T-helper 17 cell (primary cell): ENCODE measurements at regions not wholly inside any gene's neighbourhood (a gene's known extent, or its start where the extent isn't known, plus 50 kb on each side); places are given as distances from the start of the nearest gene placed in this dataset.

Experiments
- ATAC-seq: fragments of 150-1000 bp; cut with Tn5 transposase; 2 replicates; pipeline ENCODE4 v1.10.0; 2021; ENCODE audit warnings: mild to moderate bottlenecking, moderate library complexity
- DNase-seq, 3 donors: peaks; one replicate each; pipeline versions ENCODE4 v3.0.0 to v3.0.0-alpha.2; 2020 to 2021
- H3K9me3 ChIP-seq: one replicate; pipeline ENCODE4 v1.7.0; 2013; ENCODE audit warnings: low read length, mild to moderate bottlenecking; ENCODE audit not compliant: control insufficient read depth, poor library complexity, severe bottlenecking
- H3K27ac Mint-ChIP-seq: one replicate; pipeline ENCODE4 v1.8.0; 2022; ENCODE audit warnings: mild to moderate bottlenecking, moderate library complexity, mixed read lengths
- H3K27me3 Mint-ChIP-seq: one replicate; pipeline ENCODE4 v1.8.0; 2022; ENCODE audit warnings: mixed read lengths
- H3K36me3 Mint-ChIP-seq: one replicate; pipeline ENCODE4 v1.8.0; 2022; ENCODE audit warnings: low read depth, mixed read lengths
- H3K4me1 Mint-ChIP-seq: one replicate; pipeline ENCODE4 v1.8.0; 2022; ENCODE audit warnings: mild to moderate bottlenecking, mixed read lengths
- H3K4me3 Mint-ChIP-seq: one replicate; pipeline ENCODE4 v1.8.0; 2022; ENCODE audit warnings: mild to moderate bottlenecking, moderate library complexity, mixed read lengths

DNA sequence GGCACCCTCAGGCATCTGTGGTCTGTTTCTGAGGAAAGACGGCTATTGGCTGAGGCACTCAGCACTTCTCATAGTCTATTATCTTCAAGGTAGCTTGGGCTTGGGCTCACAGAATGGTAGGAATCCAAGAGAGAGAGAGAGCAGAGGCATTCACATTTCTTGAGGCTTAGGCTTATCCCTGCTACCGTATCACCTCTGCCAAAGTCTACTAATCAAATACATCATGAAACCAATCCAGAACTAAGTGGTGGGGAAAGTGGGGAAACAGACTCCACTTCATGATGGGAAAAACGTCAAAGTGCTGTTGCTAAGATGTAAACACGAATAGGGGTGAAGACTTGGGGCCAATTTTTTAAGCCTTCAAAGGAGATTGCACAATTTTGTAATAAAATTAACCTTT is 271.1 kb upstream of the SEMA3D start:
- H3K4me1 Mint-ChIP-seq = no peaks in the 10 kb centered on the region
- H3K36me3 Mint-ChIP-seq = no peaks in the 10 kb centered on the region
- no peaks in the 10 kb centered on the region for H3K27me3 Mint-ChIP-seq
- no peak for DNase-seq
- no peak overlapping the region for H3K27ac Mint-ChIP-seq
- ATAC-seq = no peak
- H3K9me3 ChIP-seq = peaks cover 3% of the 10 kb centered on the region
- H3K4me3 Mint-ChIP-seq = no peak overlapping the region

GRCh38 chr7:85456254-85456653 is 269.4 kb upstream of the SEMA3D start:
- Mint-ChIP-seq H3K4me1 (no peaks in the 10 kb centered on the region), H3K27me3 (no peaks in the 10 kb centered on the region), H3K4me3 (no peak overlapping the region)

DNA sequence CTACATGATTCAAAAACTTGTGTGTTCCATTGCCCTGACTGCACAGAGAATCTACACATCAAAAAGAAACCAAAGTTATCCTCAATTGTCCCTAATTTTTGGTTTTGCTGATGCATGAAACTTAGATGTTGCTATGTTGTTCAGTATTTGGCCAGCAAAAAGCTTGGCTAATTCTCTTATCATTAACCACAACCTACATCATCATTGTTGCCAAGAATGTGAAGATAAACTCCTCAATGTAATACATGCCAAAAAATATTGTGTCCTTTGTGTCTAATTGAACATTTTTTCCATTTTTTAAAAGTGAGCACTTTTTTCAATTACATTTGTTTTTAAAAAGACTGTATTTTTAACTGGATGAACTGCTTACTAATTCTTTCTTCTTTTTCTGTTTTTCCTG is 268.0 kb upstream of the SEMA3D start:
- Mint-ChIP-seq H3K4me1 (no peaks in the 10 kb centered on the region), H3K36me3 (no peaks in the 10 kb centered on the region), H3K27ac (no peak overlapping the region), H3K27me3 (no peaks in the 10 kb centered on the region), H3K4me3 (no peak overlapping the region)
- H3K9me3 ChIP-seq = peaks cover 3% of the 10 kb centered on the region
- DNase-seq (no peak), ATAC-seq (no peak)

More at GRCh38 chr7:85456254-85456653, 269.4 kb upstream of the SEMA3D start:
- H3K9me3 ChIP-seq = peaks cover 3% of the 10 kb centered on the region
- H3K36me3 Mint-ChIP-seq = no peaks in the 10 kb centered on the region
- H3K27ac Mint-ChIP-seq = no peak overlapping the region
- DNase-seq (no peak), ATAC-seq (no peak)

- no peaks in the 10 kb centered on the region for H3K27me3 Mint-ChIP-seq
- no peaks in the 10 kb centered on the region for H3K4me1 Mint-ChIP-seq
- H3K9me3 ChIP-seq = no peaks in the 10 kb centered on the region
- DNase-seq (no peak), ATAC-seq (no peak)
- no peak overlapping the region for H3K4me3 Mint-ChIP-seq
- no peaks in the 10 kb centered on the region for H3K36me3 Mint-ChIP-seq
- no peak overlapping the region for H3K27ac Mint-ChIP-seq
Observed at GRCh38 chr7:85452674-85453073, 265.8 kb upstream of the SEMA3D start.

DNA sequence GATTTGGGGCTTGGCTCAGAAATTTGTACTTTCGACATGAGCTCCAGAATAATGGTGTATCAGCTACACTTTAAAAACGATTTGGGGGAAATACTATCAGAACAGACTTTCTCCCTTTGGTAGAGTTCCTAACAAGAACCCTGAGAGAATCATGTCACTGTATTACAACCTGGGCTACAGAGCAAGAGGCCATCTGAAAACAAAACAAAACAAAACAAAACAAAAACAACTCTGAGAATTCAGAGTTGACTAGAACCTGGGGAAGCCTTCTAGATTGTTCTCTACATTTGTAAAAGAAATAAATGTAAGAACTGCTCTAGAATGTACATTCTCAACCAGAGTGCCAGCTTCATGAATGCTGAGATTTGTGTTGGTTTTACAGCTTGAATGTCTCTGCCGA is 262.6 kb upstream of the SEMA3D start:
- H3K27ac Mint-ChIP-seq = no peak overlapping the region
- H3K4me1 Mint-ChIP-seq = no peaks in the 10 kb centered on the region
- no peaks in the 10 kb centered on the region for H3K36me3 Mint-ChIP-seq
- no peak overlapping the region for H3K4me3 Mint-ChIP-seq
- H3K27me3 Mint-ChIP-seq = no peaks in the 10 kb centered on the region
- H3K9me3 ChIP-seq = no peaks in the 10 kb centered on the region
- no peak for DNase-seq
- no peak for ATAC-seq

GRCh38 chr7:85447004-85447403 is 260.1 kb upstream of the SEMA3D start:
- H3K27ac Mint-ChIP-seq = no peak overlapping the region
- ATAC-seq (no peak), DNase-seq (no peak)
- H3K4me3 Mint-ChIP-seq = no peak overlapping the region
- H3K9me3 ChIP-seq = no peaks in the 10 kb centered on the region
- H3K36me3 Mint-ChIP-seq = no peaks in the 10 kb centered on the region
- H3K4me1 Mint-ChIP-seq = no peaks in the 10 kb centered on the region
- no peaks in the 10 kb centered on the region for H3K27me3 Mint-ChIP-seq

DNA sequence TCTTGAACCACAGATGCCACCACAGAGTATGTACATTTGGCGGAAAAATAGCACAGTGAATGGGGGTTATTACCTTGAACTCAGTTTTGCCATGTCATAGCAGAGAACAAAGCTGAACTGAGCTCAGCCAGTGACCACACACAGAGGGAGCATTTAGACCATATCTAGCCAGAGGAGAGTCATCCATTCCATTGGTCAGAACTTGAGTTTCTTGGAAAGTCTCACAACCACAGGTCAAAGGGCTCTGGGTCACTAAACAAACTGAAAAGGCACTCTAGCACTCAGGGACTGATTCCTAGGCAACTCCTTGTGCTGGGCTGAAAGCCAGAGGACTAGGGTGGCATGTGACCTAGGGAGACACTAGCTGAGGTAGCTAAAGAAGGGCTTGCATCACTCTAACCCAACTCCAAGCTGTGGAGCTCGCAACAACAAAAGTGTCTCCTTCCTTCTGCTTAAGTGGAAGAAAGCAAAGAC is 239.7 kb upstream of the SEMA3D start:
- no peak overlapping the region for H3K4me3 Mint-ChIP-seq
- no peaks in the 10 kb centered on the region for H3K27me3 Mint-ChIP-seq
- H3K36me3 Mint-ChIP-seq = peaks cover 2% of the 10 kb centered on the region
- H3K27ac Mint-ChIP-seq = no peak overlapping the region
- no peaks in the 10 kb centered on the region for H3K4me1 Mint-ChIP-seq
- no peak for ATAC-seq
- DNase-seq = no peak
- H3K9me3 ChIP-seq = no peaks in the 10 kb centered on the region

- no peaks in the 10 kb centered on the region for H3K27me3 Mint-ChIP-seq
- no peak overlapping the region for H3K4me3 Mint-ChIP-seq
- no peak overlapping the region for H3K27ac Mint-ChIP-seq
- DNase-seq (no peak), ATAC-seq (no peak)
- H3K9me3 ChIP-seq = no peaks in the 10 kb centered on the region
- no peaks in the 10 kb centered on the region for H3K4me1 Mint-ChIP-seq
- peaks cover 2% of the 10 kb centered on the region for H3K36me3 Mint-ChIP-seq
Observed at GRCh38 chr7:85424298-85424697, 237.4 kb upstream of the SEMA3D start.

DNA sequence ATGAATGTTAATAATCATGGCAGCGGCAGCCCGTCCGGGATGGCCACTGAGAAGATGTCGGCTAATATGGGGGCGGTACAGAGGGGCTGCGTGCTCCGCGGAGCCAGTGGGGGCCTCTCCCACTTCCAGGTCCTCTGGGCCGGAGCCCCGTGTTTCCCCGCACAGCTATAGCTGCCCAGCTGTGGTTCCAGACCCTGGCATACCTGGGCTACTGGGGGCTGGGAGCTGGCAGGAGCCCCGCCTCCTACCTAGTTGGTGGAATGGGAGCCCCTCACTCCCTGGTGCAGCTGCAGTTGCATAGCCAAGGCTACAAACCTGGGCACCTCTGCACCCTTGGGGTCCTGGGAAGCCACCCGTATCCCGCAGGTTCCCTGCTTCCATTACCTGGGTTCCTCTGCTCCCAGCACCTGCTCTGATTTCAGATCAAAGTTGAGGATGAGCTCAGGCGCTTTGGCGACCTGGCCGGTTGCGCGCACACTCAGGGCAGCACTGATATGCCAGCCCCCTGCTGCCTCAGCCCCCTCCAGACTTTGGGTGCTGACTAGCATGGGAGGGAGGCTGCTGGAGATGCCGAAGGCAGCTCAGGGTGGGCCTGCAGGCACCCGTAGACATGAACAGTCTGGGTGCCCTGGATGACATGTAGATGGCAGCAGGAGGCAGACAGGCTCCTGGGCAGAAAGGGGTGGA is 236.5 kb upstream of the SEMA3D start:
- DNase-seq = no peak
- Mint-ChIP-seq H3K36me3 (no peaks in the 10 kb centered on the region), H3K27ac (no peak overlapping the region), H3K4me1 (no peaks in the 10 kb centered on the region), H3K27me3 (no peaks in the 10 kb centered on the region), H3K4me3 (no peak overlapping the region)
- no peak for ATAC-seq
- no peaks in the 10 kb centered on the region for H3K9me3 ChIP-seq

- H3K36me3 Mint-ChIP-seq = no peaks in the 10 kb centered on the region
- H3K9me3 ChIP-seq = no peaks in the 10 kb centered on the region
- H3K4me1 Mint-ChIP-seq = no peaks in the 10 kb centered on the region
- DNase-seq = no peak
- H3K4me3 Mint-ChIP-seq = no peak overlapping the region
- ATAC-seq = no peak
- H3K27ac Mint-ChIP-seq = no peak overlapping the region
- H3K27me3 Mint-ChIP-seq = no peaks in the 10 kb centered on the region
Observed at GRCh38 chr7:85415743-85416142, 228.9 kb upstream of the SEMA3D start.

DNA sequence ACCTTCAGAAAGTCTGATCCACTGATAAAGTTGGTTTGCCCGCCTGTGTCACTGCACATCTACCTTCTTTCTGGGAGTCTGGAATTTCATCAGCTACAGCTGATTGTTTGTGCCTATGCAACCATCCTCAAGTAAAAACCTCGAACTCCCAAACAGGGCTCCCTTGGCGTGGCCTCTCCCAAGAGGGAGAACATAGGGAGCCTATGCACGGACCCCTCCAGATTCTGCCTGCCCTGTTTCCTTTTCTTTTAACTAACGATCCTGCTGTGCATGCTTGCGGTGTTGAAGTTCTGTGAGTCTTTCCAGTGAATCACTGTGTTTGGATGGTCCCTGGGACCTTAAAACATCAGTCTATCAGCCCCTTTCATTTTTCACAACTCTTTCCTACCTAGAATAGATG is 226.9 kb upstream of the SEMA3D start:
- Mint-ChIP-seq H3K27me3 (no peaks in the 10 kb centered on the region), H3K36me3 (no peaks in the 10 kb centered on the region), H3K4me1 (no peaks in the 10 kb centered on the region), H3K4me3 (no peak overlapping the region), H3K27ac (no peak overlapping the region)
- DNase-seq = no peak
- no peaks in the 10 kb centered on the region for H3K9me3 ChIP-seq
- ATAC-seq = no peak

DNA sequence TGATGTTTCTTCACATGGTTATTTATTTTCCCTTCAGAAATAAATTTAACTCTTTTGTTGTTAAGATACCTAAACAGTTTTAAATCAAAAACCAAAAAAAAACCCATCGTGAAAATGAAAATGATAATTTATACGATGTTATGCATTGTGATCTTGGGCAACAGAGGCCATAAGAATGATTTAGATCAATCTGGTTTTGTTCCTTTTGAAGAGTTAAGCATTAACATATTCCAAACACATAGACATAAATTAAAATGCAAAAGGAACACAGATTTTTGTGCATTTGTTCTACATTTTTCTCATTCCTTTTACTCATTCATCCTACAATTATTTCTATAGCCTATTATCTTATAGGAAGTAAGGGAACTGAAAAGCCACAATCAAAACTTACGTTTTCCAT is 226.1 kb upstream of the SEMA3D start:
- no peak overlapping the region for H3K4me3 Mint-ChIP-seq

GRCh38 chr7:85407391-85407790 is 220.5 kb upstream of the SEMA3D start:
- DNase-seq (no peak), ATAC-seq (no peak)
- H3K27ac Mint-ChIP-seq = no peak overlapping the region
- H3K4me1 Mint-ChIP-seq = no peaks in the 10 kb centered on the region
- no peak overlapping the region for H3K4me3 Mint-ChIP-seq
- no peaks in the 10 kb centered on the region for H3K36me3 Mint-ChIP-seq
- H3K27me3 Mint-ChIP-seq = no peaks in the 10 kb centered on the region
- no peaks in the 10 kb centered on the region for H3K9me3 ChIP-seq

More for the DNA sequence above, 226.1 kb upstream of the SEMA3D start:
- ATAC-seq (no peak), DNase-seq (no peak)
- H3K4me1 Mint-ChIP-seq = no peaks in the 10 kb centered on the region
- no peaks in the 10 kb centered on the region for H3K27me3 Mint-ChIP-seq
- no peak overlapping the region for H3K27ac Mint-ChIP-seq
- no peaks in the 10 kb centered on the region for H3K9me3 ChIP-seq
- no peaks in the 10 kb centered on the region for H3K36me3 Mint-ChIP-seq
